SK-N-SH (cell line): ENCODE measurements at regions not wholly inside any gene's neighbourhood (a gene's known extent, or its start where the extent isn't known, plus 50 kb on each side); places are given as distances from the start of the nearest gene placed in this dataset.

ENCODE experiments used
- CTCF ChIP-seq: fragments of 200-600 bp; sonication (generic); IDR thresholded peaks from 2 replicates; pipeline ENCODE4 v1.6.1; 2017; ENCODE audit warnings: antibody characterized with exemption, mild to moderate bottlenecking, moderate library complexity
- REST ChIP-seq: IDR thresholded peaks from 2 replicates; pipeline ENCODE4 v1.6.1; 2012; ENCODE audit warnings: mild to moderate bottlenecking, low read depth, low read length, moderate library complexity
- SIN3A ChIP-seq: IDR thresholded peaks from 2 replicates; pipeline ENCODE4 v1.6.1; 2012; ENCODE audit warnings: low read depth, mild to moderate bottlenecking, low read length, moderate library complexity, borderline replicate concordance
- TAF1 ChIP-seq: IDR thresholded peaks from 2 replicates; pipeline ENCODE4 v1.6.1; 2012; ENCODE audit warnings: low read depth, mild to moderate bottlenecking, low read length, moderate library complexity, borderline replicate concordance
- TF ChIP-seq, protein P1 (sequence below): fragments of 150-350 bp; IDR thresholded peaks from 2 replicates; pipeline ENCODE4 v1.6.1; 2017; ENCODE audit warnings: antibody characterized with exemption, low read length, low read depth, borderline replicate concordance

- no peak for TF ChIP-seq CTCF
- TF ChIP-seq TAF1, result no peak
- TF ChIP-seq REST, result no peak
- no peak for TF ChIP-seq SIN3A
- TF ChIP-seq, protein P1, sequence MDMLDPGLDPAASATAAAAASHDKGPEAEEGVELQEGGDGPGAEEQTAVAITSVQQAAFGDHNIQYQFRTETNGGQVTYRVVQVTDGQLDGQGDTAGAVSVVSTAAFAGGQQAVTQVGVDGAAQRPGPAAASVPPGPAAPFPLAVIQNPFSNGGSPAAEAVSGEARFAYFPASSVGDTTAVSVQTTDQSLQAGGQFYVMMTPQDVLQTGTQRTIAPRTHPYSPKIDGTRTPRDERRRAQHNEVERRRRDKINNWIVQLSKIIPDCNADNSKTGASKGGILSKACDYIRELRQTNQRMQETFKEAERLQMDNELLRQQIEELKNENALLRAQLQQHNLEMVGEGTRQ, result no peak
These were observed 519.1 kb downstream of the CDH9 start for GRCh38 chr5:26519245-26519644.
